SHP77 treated with DMSO at 0.1 percent for 48 hours (cell line): ENCODE measurements at regions not wholly inside any gene's neighbourhood (a gene's known extent, or its start where the extent isn't known, plus 50 kb on each side); places are given as distances from the start of the nearest gene placed in this dataset.

Experiments used
- DNase-seq: peaks from one replicate; lab custom pipeline; 2025; lab: John Stamatoyannopoulos, UW

DNA sequence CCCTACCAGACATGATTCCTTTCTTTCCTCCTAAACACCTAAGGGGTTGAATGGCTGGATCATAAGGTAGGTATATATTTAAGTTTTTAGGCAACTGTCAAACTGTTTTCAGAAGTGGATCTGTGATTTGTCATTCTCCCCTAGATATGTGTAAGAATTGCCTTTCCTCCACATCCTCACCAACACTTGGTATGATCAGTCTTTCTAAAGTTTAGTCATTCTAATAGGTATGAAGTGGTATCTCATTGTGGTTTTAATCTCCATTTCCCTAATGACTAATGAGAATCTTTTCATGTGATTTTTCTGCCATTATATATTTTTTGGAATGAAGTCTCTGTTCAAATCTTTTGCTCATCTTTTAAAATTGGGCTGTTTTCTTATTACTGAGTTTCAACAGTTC is 122.1 kb downstream of the TFCP2L1 start:
- no peak for DNase-seq

DNA sequence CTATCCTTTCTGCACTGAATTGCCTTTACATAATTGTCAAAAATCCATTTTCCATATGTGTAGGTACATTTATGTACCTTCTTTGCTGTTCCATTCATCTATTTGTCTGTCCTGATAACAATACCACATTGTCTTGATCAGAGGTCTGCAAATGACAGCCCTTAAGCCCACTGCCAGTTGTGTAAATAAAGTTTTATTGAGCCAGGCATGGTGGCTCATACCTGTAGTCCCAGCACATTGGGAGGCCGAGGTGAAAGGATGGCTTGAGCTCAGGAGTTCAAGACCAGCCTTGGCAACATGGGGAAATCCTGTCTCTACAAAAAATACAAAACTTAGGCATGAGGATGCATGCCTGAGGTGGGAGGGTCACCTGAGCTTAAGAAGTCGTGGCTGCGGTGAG is 121.0 kb downstream of the TFCP2L1 start:
- no peak for DNase-seq

DNA sequence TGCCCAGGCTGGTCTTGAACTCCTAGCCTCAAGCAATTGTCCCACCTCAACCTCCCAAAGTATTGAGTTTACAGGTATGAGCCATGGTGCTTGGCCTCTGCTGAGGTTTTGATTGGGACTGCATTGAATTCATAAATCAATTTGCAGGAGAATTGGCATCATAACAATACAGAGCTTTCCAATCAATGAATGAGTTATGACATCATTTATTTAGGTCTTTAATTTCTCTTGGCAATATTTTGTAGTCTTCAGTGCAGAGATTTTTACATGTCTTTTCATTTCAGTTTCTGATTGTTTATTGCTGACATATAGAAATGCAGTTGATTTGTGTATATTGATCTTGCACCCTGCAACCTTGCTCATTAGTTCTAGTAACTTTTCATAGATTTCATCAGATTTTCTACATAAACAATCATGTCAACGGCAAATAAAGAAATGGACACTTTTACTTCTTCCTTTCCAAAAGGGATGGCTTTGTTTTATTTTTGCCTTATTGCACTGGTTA is 119.9 kb downstream of the TFCP2L1 start:
- no peak for DNase-seq
